GM19452 (cell line): ENCODE measurements at regions not wholly inside any gene's neighbourhood (a gene's known extent, or its start where the extent isn't known, plus 50 kb on each side); places are given as distances from the start of the nearest gene placed in this dataset.
"Not testable (repeated sequence)": the region's sequence is repeated elsewhere in the genome, so short reads cannot be mapped to it uniquely, and the experiment has no call there.

Experiments
- ATAC-seq: cut with Tn5 transposase; IDR thresholded peaks from one replicate; pipeline ENCODE4 v1.9.1; 2021; ENCODE audit not compliant: unreplicated experiment

GRCh38 chr3:87435926-87436620 is 159.7 kb upstream of the POU1F1 start:
- no peak for ATAC-seq

DNA sequence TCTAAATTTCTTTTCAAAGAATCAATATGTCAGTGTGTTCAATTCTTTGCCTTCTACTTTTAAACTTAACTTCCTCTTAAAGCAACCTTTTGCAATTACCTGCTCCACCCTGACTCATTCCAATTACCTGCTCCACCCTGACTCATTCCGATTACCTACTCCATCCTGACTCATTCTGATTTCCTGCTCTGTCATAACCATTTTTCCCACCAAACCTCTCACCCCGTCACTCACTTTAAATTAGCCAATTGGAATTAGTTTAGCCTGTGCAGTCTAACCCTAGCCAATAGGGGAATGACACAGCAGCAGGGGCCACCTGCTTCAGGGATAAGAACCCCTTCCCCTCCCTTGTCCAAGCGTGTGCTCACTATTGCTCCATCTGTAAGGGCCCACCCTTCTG is 157.1 kb upstream of the POU1F1 start:
- not testable (repeated sequence) for ATAC-seq

GRCh38 chr3:87426918-87427317 is 150.5 kb upstream of the POU1F1 start:
- ATAC-seq, result no peak

GRCh38 chr3:87425056-87425455 is 148.7 kb upstream of the POU1F1 start:
- no peak for ATAC-seq

GRCh38 chr3:87423336-87423735 is 147.0 kb upstream of the POU1F1 start:
- ATAC-seq, result no peak

DNA sequence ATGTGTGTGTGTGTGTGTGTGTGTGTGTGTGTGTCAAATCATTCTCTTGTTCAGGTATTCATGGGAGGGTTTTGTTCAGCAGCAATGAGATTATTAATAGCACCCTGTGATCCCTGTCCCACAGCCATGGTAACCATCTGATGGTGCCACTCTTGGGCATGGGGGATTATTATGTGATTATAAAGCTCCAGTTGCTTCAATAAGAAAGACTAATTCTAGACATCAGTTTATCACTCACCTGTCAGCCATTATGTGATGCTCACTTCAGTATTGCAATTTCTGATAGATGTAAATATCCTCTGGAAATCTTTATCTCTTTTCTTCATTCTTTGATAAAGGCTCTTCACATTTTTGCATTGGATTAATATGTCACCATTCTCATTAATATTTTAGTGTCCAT is 145.9 kb upstream of the POU1F1 start:
- ATAC-seq, result no peak

DNA sequence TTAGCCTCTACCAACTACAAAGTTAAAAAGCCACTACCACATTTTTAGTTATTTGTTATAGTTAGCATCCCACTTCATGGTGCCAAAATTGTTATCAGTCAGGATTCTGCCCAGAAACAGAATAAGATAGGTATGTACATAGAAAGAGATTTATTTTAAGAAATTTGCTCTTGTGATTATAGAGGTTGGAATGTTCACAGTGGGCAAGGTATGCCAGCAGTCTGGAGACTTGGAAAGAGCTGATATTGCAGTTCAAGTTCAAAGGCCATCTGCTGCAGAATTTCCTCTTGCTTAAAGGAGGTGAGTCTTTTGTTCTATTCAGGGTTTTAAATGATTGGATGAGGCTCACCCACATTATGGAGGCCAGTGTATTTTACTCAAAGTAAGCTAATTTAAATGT is 143.8 kb upstream of the POU1F1 start:
- no peak for ATAC-seq

DNA sequence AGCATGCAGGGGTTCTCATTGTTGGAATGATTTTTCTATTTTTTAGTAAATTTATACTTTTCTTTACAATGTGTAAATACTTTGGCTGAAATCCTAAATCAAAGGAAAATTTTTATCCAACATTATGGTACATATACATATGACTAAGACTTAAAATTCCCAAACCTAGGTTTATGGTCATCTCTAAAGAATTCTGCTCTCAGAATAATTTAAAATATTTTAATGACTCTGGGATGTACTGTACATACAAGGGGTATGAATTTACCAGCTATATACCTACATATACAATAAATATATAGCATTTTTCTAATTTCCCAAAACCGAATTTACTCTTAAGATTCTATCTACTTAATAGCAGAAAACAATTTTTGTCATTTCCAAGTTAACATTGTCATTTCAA is 137.9 kb upstream of the POU1F1 start:
- no peak for ATAC-seq

DNA sequence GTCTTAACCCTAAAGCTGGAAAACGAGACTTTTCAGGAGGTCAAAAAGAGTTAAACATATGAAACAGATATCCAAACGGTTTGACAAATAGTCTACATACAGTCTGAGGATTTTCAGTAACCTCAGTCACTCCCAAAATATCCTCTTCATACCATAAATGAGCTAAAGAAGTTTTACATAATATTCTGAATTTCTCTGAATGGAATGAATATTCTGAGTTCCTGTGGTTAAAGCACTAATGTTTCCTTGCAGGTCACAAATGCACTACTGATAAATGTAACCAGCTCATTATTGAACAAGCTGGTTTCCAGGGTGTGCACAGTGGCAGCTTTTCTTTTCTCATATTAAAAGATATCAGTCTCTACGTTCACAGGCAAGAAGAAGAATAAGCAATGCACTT is 137.4 kb upstream of the POU1F1 start:
- ATAC-seq, result no peak

DNA sequence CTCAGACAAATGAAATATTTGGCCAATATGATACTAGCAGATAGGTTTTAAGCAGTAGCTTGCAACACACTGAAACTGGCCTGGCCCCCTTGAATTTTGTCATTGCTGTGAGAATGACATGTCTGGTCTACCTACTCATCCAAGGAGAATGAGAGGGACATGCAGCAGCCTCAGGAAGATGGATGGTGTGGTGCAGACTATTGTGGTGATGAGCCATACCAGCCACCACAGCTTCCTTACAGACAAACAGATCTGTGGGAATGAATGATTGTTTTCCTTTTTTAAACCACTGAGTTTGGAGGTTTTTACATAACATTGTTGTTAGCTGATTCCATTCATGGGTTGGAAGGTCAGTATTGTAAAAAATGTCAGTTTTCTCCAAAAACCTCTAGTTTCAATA is 133.7 kb upstream of the POU1F1 start:
- no peak for ATAC-seq

GRCh38 chr3:87398168-87398801 is 121.9 kb upstream of the POU1F1 start:
- no peak for ATAC-seq

- ATAC-seq, result no peak
These were observed 120.8 kb upstream of the POU1F1 start for GRCh38 chr3:87397211-87397610.

DNA sequence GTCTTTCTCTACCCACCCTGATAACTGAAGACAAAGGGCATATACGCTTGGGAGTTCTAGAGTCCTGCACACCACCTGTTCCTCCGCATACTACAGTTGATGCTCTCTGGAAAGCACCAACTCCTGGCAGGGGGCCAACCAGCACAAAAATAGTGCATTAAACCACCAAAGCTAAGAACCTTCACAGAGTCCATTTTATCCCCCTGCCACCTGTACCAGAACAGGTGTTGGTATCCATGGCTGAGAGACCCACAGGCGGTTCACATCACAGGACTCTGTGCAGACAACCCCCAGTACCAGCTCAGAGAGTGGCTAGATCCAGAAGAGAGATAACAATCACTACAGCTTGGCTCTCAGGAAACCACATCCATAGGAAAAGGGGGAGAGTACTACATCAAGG is 114.4 kb upstream of the POU1F1 start:
- no peak for ATAC-seq

GRCh38 chr3:87390353-87390752 is 114.0 kb upstream of the POU1F1 start:
- ATAC-seq, result no peak

DNA sequence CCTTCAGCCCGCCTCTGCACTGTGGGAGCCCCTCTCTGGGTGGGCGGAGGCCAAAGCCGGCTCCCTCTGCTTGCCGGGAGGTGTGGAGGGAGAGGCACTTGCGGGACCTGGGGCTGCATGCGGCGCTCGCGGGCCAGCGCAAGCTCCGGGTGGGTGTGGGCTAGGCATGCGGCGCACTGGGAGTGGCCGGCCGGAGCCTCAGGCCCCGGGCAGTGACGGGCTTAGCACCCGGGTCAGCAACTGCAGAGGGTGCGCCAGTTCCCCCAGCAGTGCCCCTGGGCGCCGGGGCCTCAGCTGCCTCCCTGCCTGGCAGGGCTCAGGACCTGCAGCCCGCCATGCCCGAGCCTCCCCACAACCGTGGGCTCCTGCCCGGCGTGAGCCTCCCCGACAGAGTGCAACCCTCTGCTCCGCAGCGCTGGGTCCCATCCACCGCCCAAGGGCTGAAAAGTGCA is 98.9 kb upstream of the POU1F1 start:
- no peak for ATAC-seq

DNA sequence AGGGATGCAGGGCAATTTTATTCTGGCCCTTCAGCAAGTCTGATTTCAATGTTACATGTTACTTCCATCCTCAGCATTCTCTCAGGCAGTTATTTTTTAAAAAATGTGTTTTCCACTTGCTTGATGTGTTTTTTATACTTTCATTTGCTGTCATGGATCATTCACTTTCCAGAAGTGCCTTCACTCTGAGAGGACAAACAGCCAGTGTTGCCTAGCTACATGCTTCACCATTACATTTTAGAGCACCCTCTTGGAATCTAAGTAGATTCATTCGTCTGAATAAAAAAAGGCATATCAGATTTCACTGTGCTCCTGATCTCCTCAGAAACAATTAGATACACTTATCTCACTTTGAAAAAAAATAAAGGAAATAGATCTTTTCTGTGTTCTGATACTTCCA is 93.6 kb upstream of the POU1F1 start:
- ATAC-seq, result no peak

GRCh38 chr3:87367736-87368135 is 91.4 kb upstream of the POU1F1 start:
- ATAC-seq, result no peak

DNA sequence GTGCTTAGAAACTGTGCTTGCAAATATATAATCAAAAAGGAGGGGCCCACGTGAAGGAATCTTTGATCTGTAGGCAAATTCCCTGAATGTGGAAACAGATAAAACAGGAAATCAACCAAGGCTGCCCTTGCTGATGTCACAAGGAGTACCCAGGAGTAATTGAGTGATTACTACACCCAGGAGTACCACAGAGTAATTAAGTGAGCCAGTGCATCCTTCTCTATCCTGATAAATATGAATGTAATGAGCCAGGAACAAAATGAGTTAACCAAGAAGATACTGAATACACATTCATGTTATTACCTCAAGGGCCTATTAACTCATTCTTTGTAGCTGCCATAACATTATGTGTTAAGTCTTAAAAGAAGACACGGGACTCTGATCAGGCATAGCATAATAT is 87.3 kb upstream of the POU1F1 start:
- no peak for ATAC-seq

DNA sequence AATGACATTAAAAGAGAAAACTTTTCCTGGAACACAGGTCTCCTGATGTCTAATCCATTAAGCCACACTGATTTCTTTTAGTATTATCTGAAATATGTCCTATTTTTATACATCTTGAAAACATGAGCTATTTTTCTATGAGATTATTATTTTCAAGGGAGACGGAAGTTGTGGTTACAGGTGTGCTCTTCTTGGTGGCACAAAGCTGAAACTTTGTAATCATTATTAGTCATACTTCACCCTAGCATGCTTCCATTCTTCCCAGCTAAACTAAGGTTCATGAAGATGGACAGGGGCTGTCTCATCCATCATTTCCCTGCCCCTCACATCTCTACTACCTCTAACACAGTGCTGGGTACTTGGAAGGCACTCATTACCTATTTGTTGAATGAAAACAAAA is 85.6 kb upstream of the POU1F1 start:
- no peak for ATAC-seq

GRCh38 chr3:87361271-87361670 is 84.9 kb upstream of the POU1F1 start:
- ATAC-seq, result no peak

DNA sequence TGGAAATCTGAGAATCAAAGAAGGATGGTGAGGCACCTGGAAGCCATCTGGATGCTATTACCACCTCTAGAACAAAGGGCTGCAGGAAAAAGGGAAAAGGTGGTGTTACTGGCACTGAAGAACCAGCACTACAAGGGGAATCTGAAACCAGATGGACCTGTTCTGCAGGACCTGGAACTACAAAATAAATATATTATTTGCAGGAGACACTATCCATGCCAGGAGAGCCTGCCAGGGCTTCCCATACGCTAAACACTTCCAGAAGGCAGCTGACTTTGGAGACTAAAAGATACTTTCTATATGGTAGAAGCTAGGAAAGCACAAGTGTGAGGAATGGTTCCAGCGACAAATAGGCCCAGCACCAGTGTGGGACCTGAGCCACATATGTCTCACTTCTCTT is 83.4 kb upstream of the POU1F1 start:
- no peak for ATAC-seq

- ATAC-seq, result no peak
These were observed 82.6 kb upstream of the POU1F1 start for GRCh38 chr3:87359025-87359424.

DNA sequence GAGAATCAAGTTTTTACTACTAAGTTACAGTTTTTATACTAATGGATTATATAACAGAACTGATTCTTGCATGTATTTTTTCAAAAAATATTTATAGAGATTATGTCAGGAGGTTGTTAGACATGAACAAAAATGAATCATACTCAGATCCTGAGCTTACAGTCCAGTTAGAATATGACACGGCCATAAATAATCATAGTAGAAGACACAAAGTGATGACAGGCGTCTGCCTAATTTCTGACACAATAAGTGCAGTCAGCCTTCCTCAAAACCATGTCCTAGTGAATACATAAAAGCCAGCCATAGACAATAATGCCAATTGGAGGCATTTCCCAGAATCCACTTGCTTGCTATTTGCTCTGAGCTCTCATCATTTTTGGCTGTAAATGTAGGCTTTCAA is 81.7 kb upstream of the POU1F1 start:
- no peak for ATAC-seq
